ENCODE measurements at regions not wholly inside any gene's neighbourhood (a gene's known extent, or its start where the extent isn't known, plus 50 kb on each side); places are given as distances from the start of the nearest gene placed in this dataset.

DNA sequence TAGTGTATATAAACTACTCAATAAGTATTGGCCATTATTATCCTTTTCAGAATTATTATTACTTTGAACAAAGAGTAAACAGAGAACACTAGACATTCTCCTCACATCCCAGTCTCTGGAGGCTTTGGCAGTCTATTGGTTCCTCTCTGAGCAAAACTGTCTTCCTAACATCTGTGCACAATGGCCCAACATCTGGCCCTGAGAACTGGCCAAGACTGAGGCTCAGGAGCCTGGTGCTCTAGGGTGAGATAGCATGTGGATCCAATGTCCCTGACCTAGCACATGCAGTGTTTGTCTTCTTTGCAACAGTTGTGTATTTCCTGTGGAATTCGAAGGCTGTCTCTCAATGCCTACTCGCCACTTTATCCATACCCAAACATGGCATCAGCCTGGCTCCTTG, 313.2 kb upstream of the KAZN start:
- TF ChIP-seq CHD4 (IDR thresholded peaks at IDR 0.05; ENCODE audit: borderline replicate concordance) (no peak), HOXB5 (CRISPR knock-in tag; IDR thresholded peaks at IDR 0.05) (no peak), MAFK (IDR thresholded peaks at IDR 0.05; ENCODE audit: partially characterized antibody) (no peak)
